ENCODE measurements at regions not wholly inside any gene's neighbourhood (a gene's known extent, or its start where the extent isn't known, plus 50 kb on each side); places are given as distances from the start of the nearest gene placed in this dataset.

DNA sequence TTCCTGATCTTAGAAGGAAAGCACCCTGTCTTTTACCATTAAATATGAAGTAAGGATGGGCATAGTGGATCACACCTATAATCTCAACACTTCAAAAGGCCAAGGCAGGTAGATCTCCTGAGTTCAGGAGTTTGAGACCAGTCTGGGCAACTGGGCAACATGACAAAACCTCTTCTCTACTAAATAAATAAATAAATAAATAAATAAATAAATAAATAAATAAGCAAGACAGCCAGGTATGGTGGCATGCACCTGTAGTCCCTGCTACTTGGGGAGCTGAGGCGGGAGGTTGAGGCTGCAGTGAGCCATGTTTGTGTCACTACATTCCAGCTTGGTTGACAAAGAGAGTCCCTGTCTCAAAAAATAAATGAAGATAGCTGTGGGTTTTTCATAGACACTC is 313.1 kb downstream of the RPS24 start:
- TF ChIP-seq Cebpa-rat (IDR thresholded peaks at IDR 0.05), result no peak
- no peaks in the 10 kb centered on the region for H3K9me3 ChIP-seq (replicated peaks in 1 of 11)
- H3K4me1 ChIP-seq, result no peaks in the 10 kb centered on the region
- no peaks in the 10 kb centered on the region for H3K36me3 ChIP-seq
- no peaks in the 10 kb centered on the region for H4K20me1 ChIP-seq
- no peak overlapping the region for H3K27ac ChIP-seq
- H3K9ac ChIP-seq, result no peak overlapping the region
- H3K4me2 ChIP-seq, result no peak overlapping the region
- no peaks in the 10 kb centered on the region for H3K27me3 ChIP-seq
- H3K4me3 ChIP-seq, result no peak overlapping the region

DNA sequence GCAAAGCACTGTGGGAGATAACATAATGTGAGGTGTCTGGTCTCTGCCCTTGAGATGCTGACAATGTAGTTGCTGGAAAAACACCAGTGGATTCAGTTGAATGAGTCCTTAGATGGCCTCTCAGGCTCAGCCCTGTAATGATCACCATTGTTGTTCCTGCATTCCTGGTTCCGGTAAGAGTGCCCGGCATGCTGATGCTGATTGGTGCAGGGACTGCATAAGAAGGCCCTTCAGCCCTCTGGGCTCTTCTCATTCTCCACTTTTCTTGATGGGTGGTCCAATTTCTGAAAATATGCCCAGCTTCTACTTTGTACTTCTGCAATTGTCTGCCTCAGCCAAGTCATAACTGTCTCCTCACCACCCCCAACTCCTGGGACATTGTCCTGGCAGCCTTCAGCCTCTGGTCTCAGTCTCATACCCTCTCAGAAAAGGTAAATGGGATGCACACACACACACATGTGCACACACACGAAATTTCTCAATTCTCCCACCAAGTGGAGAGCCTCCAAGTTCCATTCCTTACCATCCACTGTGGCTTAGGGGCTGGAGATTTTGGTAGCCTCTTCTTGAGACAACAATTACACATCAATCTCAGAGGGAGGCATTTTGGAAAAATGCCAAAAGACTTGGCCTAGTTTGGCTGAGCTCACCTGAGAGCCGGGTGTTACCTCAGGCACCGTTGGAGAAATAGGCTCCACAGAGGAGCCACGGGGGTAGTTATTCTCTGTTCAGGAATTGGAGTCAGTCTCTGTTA is 314.9 kb downstream of the RPS24 start:
- H4K20me1 ChIP-seq, result no peaks in the 10 kb centered on the region
- no peaks in the 10 kb centered on the region for H3K27me3 ChIP-seq
- TF ChIP-seq Cebpa-rat (IDR thresholded peaks at IDR 0.05), result no peak
- H3K9me3 ChIP-seq (replicated peaks in 1 of 11), result no peaks in the 10 kb centered on the region
- H3K4me1 ChIP-seq, result no peaks in the 10 kb centered on the region
- H3K4me2 ChIP-seq, result no peak overlapping the region
- H3K9ac ChIP-seq, result no peak overlapping the region
- H3K4me3 ChIP-seq, result no peak overlapping the region
- H3K36me3 ChIP-seq, result no peaks in the 10 kb centered on the region
- H3K27ac ChIP-seq, result no peak overlapping the region

DNA sequence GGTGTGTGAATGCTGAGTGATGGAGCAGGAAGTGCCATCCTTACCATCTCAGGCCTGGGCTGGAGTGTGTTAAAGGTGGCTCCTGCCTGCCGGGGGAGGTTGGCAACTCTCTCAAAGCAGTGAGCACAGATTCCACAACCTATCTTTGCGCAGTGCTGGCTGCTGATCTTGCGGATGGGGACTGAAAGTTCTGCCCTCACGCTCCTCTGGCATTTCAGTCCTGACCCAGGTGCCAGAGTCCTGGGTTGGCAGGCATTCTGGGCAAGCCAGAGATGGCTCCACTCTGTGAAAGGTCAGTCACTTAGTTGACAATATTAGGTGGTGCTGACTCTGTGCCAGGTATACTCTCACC is 315.5 kb downstream of the RPS24 start:
- Histone ChIP-seq H3K27me3 (no peaks in the 10 kb centered on the region), H3K9me3 (replicated peaks in 1 of 11) (no peaks in the 10 kb centered on the region), H3K4me1 (no peaks in the 10 kb centered on the region), H3K9ac (no peak overlapping the region), H4K20me1 (no peaks in the 10 kb centered on the region), H3K36me3 (no peaks in the 10 kb centered on the region), H3K4me3 (no peak overlapping the region), H3K4me2 (no peak overlapping the region), H3K27ac (no peak overlapping the region)
- TF ChIP-seq Cebpa-rat (IDR thresholded peaks at IDR 0.05), result no peak

DNA sequence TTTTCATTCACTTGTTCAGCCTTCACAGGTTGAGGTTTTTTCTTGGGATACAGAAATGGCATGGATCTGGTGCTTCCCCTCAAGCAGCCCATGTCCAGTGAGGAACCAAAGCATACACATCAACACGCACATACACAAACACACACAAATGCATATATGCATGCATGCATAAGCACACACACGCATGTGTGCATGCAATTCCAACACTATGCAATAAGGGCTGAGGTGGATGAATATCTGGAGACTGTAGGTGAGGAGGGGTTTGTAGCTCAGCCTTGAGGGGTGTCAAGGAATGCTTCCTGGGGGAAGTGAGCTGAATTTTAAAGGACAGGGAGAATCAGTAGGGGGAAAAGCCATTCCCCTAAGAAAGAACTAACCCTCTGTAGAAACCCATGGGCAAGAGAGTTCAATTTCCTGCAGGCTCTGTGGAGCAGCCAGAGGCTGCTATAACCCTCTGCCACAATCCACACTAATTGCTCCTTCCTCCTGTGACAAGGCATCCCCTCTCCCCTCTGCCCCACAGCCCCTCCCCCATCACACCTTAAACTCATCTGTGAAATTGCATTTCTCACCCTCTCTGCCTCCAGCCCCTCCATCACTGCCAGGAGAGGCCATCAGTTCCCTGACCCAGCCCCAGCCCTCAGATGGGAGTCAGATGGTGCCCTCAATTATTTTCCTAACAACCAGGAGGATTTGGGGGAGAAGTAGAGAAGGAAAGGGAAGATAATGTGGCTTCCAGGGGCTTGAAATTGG is 316.4 kb downstream of the RPS24 start:
- H3K27me3 ChIP-seq, result no peaks in the 10 kb centered on the region
- no peaks in the 10 kb centered on the region for H3K4me1 ChIP-seq

DNA sequence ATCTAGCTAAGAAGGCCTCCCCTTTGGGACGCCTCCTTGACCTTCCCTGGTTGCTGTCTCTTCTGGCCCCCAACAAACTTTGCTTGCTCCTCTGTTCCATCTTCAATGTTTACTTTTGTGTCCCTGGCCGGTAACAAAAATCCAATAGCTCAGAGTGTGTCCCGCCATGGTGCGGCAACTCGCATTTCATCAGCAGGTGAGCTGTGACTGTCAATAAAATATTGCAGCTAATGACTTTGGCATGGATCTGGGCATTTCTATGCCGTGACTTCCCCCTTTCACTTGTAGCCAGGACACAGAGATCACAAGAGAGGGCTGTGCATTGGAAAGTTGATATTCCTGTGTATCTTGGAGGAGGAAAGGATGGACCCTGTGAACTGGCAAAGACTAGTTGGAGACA is 317.6 kb downstream of the RPS24 start:
- H4K20me1 ChIP-seq, result no peaks in the 10 kb centered on the region
- H3K4me2 ChIP-seq, result no peak overlapping the region
- no peaks in the 10 kb centered on the region for H3K27me3 ChIP-seq
- TF ChIP-seq Cebpa-rat (IDR thresholded peaks at IDR 0.05), result no peak
- no peak overlapping the region for H3K9ac ChIP-seq
- no peaks in the 10 kb centered on the region for H3K4me1 ChIP-seq
- H3K9me3 ChIP-seq (replicated peaks in 1 of 11), result no peaks in the 10 kb centered on the region
- no peak overlapping the region for H3K4me3 ChIP-seq
- H3K36me3 ChIP-seq, result no peaks in the 10 kb centered on the region
- H3K27ac ChIP-seq, result no peak overlapping the region

More for the DNA sequence above, 316.4 kb downstream of the RPS24 start:
- H3K27ac ChIP-seq, result no peak overlapping the region
- H3K36me3 ChIP-seq, result no peaks in the 10 kb centered on the region
- no peaks in the 10 kb centered on the region for H4K20me1 ChIP-seq
- no peak overlapping the region for H3K9ac ChIP-seq
- H3K9me3 ChIP-seq (replicated peaks in 1 of 11), result no peaks in the 10 kb centered on the region
- H3K4me2 ChIP-seq, result no peak overlapping the region
- TF ChIP-seq Cebpa-rat (IDR thresholded peaks at IDR 0.05), result no peak
- no peak overlapping the region for H3K4me3 ChIP-seq

DNA sequence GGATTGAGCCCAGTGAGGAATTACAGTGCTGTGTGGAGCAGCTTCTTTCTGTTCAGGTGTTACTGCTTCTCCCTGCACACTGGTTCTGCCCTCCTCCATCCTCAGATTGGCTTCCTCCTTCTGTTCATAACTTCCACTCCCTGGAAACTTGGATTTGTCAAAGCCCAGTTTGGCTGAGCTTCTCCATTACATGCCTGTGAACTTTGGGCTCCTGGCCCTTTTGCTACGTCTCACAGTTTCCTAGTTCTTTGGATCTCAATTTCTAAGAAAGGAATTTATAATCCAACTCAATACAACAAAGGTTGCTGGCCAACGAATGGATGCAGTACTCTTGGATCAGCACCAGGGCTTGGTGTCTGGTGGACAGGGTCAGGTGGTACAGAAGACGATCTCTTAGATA is 318.1 kb downstream of the RPS24 start:
- no peaks in the 10 kb centered on the region for H3K4me1 ChIP-seq
- H3K9ac ChIP-seq, result no peak overlapping the region
- no peaks in the 10 kb centered on the region for H3K36me3 ChIP-seq
- H3K4me3 ChIP-seq, result no peak overlapping the region
- H4K20me1 ChIP-seq, result no peaks in the 10 kb centered on the region
- no peak overlapping the region for H3K4me2 ChIP-seq
- no peaks in the 10 kb centered on the region for H3K27me3 ChIP-seq
- no peaks in the 10 kb centered on the region for H3K9me3 ChIP-seq (replicated peaks in 1 of 11)
- no peak for TF ChIP-seq Cebpa-rat (IDR thresholded peaks at IDR 0.05)
- H3K27ac ChIP-seq, result no peak overlapping the region

DNA sequence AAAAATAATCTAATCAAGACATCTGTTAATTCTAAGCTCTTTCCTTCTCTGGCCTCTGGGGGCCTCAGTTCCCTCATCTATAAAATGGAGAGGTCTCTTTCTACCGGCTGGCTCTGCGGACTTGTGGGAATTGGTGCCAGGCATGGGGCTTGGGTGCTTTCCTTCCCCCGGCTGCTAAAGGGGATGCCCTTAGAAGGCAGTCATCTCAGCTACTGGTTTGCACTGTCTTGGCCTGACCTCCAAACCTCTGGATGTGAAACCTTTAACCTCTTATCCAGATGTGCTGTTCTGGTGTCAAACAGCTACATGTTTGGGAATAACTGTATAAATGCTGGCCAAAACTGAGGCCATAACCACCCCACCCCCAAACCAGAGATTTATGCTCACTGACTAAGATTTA is 320.0 kb downstream of the RPS24 start:
- H4K20me1 ChIP-seq, result no peaks in the 10 kb centered on the region
- H3K9ac ChIP-seq, result no peak overlapping the region
- no peak overlapping the region for H3K4me3 ChIP-seq
- H3K4me2 ChIP-seq, result no peak overlapping the region
- H3K4me1 ChIP-seq, result no peaks in the 10 kb centered on the region
- H3K27ac ChIP-seq, result no peak overlapping the region
- TF ChIP-seq Cebpa-rat (IDR thresholded peaks at IDR 0.05), result no peak
- H3K36me3 ChIP-seq, result no peaks in the 10 kb centered on the region
- no peaks in the 10 kb centered on the region for H3K27me3 ChIP-seq
- H3K9me3 ChIP-seq (replicated peaks in 1 of 11), result no peaks in the 10 kb centered on the region

DNA sequence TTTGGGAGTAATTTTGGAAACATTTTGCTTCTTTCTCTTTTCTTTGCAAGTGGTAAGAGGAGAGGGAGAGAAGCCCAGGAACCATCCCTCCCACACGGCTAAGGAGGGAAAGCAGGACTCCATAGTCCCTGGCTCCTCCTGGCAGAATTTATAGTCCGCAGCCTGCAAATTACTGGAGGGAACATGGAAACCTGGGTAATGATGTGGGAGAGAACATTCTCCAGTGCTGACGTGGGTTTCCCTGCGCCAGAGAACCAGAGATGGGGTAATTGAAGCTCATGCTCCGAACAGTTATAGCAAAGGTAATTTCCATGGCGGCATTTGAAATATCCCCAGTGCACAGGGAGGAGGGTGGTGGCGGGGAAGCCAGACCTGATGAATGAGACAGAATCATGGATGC is 320.4 kb downstream of the RPS24 start:
- H3K4me1 ChIP-seq, result no peaks in the 10 kb centered on the region
- H3K4me2 ChIP-seq, result no peak overlapping the region
- H3K4me3 ChIP-seq, result no peak overlapping the region
- TF ChIP-seq Cebpa-rat (IDR thresholded peaks at IDR 0.05), result no peak
- no peaks in the 10 kb centered on the region for H3K27me3 ChIP-seq
- H3K27ac ChIP-seq, result no peak overlapping the region
- H3K9me3 ChIP-seq (replicated peaks in 1 of 11), result no peaks in the 10 kb centered on the region
- H3K36me3 ChIP-seq, result no peaks in the 10 kb centered on the region
- H4K20me1 ChIP-seq, result no peaks in the 10 kb centered on the region
- H3K9ac ChIP-seq, result no peak overlapping the region

DNA sequence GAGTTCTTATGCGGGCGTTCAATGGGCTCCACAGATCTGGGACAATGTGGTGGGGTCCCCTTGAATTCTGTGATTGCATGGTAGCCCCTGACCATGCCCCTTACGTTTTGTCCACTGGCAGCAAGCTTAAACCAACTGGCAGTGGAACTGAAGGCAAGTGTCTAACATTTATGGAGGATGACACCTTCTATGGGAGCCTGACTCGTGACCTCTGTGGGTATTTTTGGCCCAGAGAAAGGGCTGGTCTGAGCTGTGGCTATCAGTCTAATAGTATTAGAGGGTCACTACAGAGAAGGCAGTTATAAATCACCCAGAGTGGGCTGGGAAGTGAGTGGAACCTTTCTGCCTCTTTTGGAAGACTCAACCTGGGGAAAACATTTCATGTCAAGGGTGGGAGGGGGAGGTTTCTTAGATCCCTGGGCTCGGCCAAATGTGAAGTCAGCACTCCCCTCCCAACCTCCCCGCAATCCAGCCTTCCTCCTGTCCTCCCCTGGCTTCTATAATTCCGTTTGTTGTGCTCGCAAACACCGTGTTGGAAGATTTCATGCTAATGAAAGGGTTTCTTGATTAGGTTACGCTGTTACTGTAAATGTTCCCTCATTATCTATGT is 322.7 kb downstream of the RPS24 start:
- no peak for TF ChIP-seq Cebpa-rat (IDR thresholded peaks at IDR 0.05)
- Histone ChIP-seq H3K36me3 (no peaks in the 10 kb centered on the region), H3K9me3 (replicated peaks in 1 of 11) (no peaks in the 10 kb centered on the region)

More for the DNA sequence above, 322.7 kb downstream of the RPS24 start:
- H3K4me2 ChIP-seq, result no peak overlapping the region
- H3K4me3 ChIP-seq, result no peak overlapping the region
- no peak overlapping the region for H3K27ac ChIP-seq
- no peak overlapping the region for H3K9ac ChIP-seq
- peaks cover 0 to 5% (median 0%) of the 10 kb centered on the region in 10 experiments; a peak in 4 of 20 replicates for H3K4me1 ChIP-seq
- no peaks in the 10 kb centered on the region for H3K27me3 ChIP-seq
- H4K20me1 ChIP-seq, result no peaks in the 10 kb centered on the region

All from BLaER1 treated with 17β-estradiol and CSF1 and Interleukin-3, amounts not matched to agents 10 nM and 100 nM (cell line).